Activated CD8-positive, alpha-beta T cell treated with anti-CD3 and anti-CD28 coated beads for 36 hours (primary cell): ENCODE measurements at regions not wholly inside any gene's neighbourhood (a gene's known extent, or its start where the extent isn't known, plus 50 kb on each side); places are given as distances from the start of the nearest gene placed in this dataset.
"Not testable (repeated sequence)": the region's sequence is repeated elsewhere in the genome, so short reads cannot be mapped to it uniquely, and the experiment has no call there.

ENCODE experiments used
- ATAC-seq: fragments of 200-7000 bp; cut with Tn5 transposase; one replicate; pipeline ENCODE4 v1.10.0; 2021; ENCODE audit warnings: mild to moderate bottlenecking, moderate library complexity
- CTCF ChIA-PET: fragments of 350-600 bp; sonication (Branson Sonifier 250); formaldehyde crosslinking; loops from one replicate; lab custom pipeline; 2021; ENCODE audit warnings: antibody characterized with exemption; lab: Charles Lee
- POLR2A ChIA-PET: fragments of 350-600 bp; sonication (Branson Sonifier 250); formaldehyde crosslinking; loops from one replicate; lab custom pipeline; 2021; ENCODE audit warnings: antibody characterized with exemption; lab: Charles Lee
- DNase-seq: peaks from one replicate; pipeline ENCODE4 v3.0.0-alpha.2; 2020
- H3K27ac Mint-ChIP-seq: one replicate; pipeline ENCODE4 v1.8.0; 2021; ENCODE audit warnings: mild to moderate bottlenecking, mixed read lengths
- H3K27me3 Mint-ChIP-seq: one replicate; pipeline ENCODE4 v1.8.0; 2021; ENCODE audit warnings: mixed read lengths
- H3K36me3 Mint-ChIP-seq: one replicate; pipeline ENCODE4 v1.8.0; 2021; ENCODE audit warnings: low read depth, mixed read lengths
- H3K4me1 Mint-ChIP-seq: one replicate; pipeline ENCODE4 v1.8.0; 2021; ENCODE audit warnings: low read depth, mixed read lengths
- H3K4me3 Mint-ChIP-seq: one replicate; pipeline ENCODE4 v1.8.0; 2021; ENCODE audit warnings: mild to moderate bottlenecking, moderate library complexity, mixed read lengths
- H3K9me3 Mint-ChIP-seq: one replicate; pipeline ENCODE4 v1.8.0; 2021; ENCODE audit warnings: mixed read lengths
- CTCF ChIP-seq: fragments of 200-600 bp; IDR thresholded peaks from one replicate; pipeline ENCODE4 v1.8.0; 2022; ENCODE audit warnings: antibody characterized with exemption, mild to moderate bottlenecking
- intact Hi-C: fragments of 100-400 bp; cut with micrococcal nuclease; formaldehyde crosslinking; loops from one replicate; pipeline ENCODE4 v1.10.0; 2022

DNA sequence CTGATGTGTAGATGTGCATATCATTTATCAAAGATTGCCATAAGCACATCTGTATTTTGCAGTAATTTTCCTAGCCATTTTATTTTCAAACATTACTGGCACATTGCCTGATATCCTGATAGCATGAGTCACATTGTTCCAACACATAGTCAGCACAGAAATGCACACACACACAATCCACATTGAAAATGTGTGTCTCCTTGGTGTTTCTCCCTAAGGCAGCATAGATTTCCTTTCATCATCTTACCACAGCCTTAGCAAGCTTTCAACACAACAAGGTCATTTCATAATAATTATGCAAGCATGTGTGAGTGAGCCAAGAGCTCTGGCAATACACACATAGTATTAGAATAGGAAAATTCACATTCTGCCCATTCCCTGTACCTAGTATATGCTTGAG, 245.4 kb upstream of the MEIS1 start:
- no peak overlapping the region for H3K4me3 Mint-ChIP-seq
- POLR2A ChIA-PET = no interaction called here
- intact Hi-C loops = no loop called here
- CTCF ChIA-PET = no interaction called here
- H3K27ac Mint-ChIP-seq = no peak overlapping the region
- H3K9me3 Mint-ChIP-seq = no peaks in the 10 kb centered on the region
- ATAC-seq = no peak
- H3K27me3 Mint-ChIP-seq = no peaks in the 10 kb centered on the region
- TF ChIP-seq CTCF = no peak
- no peaks in the 10 kb centered on the region for H3K4me1 Mint-ChIP-seq
- no peak for DNase-seq
- no peaks in the 10 kb centered on the region for H3K36me3 Mint-ChIP-seq

DNA sequence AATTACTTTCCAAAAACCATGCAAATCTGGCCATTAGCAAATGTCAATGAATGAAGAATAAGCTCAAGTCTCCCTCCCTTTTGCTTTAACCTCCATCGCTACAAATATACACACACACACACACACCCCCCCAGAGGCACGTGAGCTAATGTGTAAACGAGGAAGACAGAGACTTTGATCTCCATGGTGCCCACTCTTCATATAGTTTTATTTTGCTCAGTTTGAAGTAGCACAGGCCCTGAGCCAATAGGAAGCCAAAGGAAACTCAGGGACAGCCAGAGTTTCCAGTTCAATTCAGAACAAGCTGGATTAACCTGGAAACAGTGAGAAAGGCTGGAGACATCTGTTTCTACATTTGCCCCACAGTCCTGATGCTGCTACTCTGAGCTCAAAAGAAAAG, 248.4 kb upstream of the MEIS1 start:
- CTCF ChIA-PET = no interaction called here
- intact Hi-C loops = no loop called here
- ATAC-seq (no peak), DNase-seq (no peak)
- Mint-ChIP-seq H3K4me1 (no peaks in the 10 kb centered on the region), H3K27ac (no peak overlapping the region), H3K4me3 (no peak overlapping the region), H3K36me3 (no peaks in the 10 kb centered on the region), H3K27me3 (no peaks in the 10 kb centered on the region), H3K9me3 (no peaks in the 10 kb centered on the region)
- TF ChIP-seq CTCF = no peak
- POLR2A ChIA-PET = no interaction called here

- POLR2A ChIA-PET = no interaction called here
- no peaks in the 10 kb centered on the region for H3K27me3 Mint-ChIP-seq
- TF ChIP-seq CTCF = no peak
- H3K9me3 Mint-ChIP-seq = no peaks in the 10 kb centered on the region
- H3K4me1 Mint-ChIP-seq = no peaks in the 10 kb centered on the region
- DNase-seq (no peak), ATAC-seq (no peak)
- H3K27ac Mint-ChIP-seq = no peak overlapping the region
- no peaks in the 10 kb centered on the region for H3K36me3 Mint-ChIP-seq
- no peak overlapping the region for H3K4me3 Mint-ChIP-seq
- intact Hi-C loops = no loop called here
- CTCF ChIA-PET = no interaction called here
Observed at GRCh38 chr2:66185497-66186054, 249.3 kb upstream of the MEIS1 start.

DNA sequence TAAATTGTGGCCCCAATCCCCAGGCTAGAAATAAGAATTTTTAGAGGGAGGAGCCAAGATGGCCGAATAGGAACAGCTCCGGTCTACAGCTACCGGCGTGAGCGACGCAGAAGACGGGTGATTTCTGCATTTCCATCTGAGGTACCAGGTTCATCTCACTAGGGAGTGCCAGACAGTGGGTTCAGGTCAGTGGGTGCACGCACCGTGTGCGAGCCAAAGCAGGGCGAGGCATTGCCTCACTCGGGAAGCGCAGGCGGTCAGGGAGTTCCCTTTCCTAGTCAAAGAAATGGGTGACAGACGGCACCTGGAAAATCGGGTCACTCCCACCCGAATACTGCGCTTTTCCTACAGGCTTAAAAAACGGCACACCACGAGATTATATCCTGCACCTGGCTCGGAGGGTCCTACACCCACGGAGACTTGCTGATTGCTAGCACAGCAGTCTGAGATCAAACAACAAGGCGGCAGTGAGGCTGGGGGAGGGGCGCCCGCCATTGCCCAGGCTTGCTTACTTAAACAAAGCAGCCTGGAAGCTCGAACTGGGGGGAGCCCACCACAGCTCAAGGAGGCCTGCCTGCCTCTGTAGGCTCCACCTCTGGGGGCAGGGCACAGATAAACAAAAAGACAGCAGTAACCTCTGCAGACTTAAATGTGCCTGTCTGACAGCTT, 257.7 kb upstream of the MEIS1 start:
- ATAC-seq, H3K27me3 Mint-ChIP-seq, H3K36me3 Mint-ChIP-seq, intact Hi-C loops, POLR2A ChIA-PET, H3K27ac Mint-ChIP-seq, CTCF ChIA-PET, H3K4me3 Mint-ChIP-seq, DNase-seq, H3K9me3 Mint-ChIP-seq, H3K4me1 Mint-ChIP-seq: not testable (repeated sequence)

DNA sequence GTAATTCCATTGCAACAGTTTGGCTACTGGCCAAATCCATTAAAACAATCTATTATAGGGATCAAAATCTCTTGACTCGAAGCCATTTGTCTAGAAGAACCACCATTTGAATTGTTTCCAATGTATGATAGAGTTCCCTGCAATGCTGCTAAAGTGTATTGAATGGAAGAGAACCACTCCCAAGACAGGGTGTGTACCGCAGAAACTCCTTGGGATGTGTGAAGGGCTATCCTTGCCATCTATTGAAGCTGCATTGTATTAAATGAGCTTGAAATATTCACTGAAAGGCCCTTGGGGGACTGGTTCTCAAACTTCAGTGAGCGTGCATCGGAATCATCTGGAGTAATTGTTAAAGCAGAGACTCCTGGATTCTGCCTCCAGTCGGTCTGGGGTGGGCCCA, 260.4 kb upstream of the MEIS1 start:
- intact Hi-C loops = no loop called here
- Mint-ChIP-seq H3K27ac (no peak overlapping the region), H3K9me3 (no peaks in the 10 kb centered on the region), H3K4me3 (no peak overlapping the region), H3K4me1 (no peaks in the 10 kb centered on the region), H3K36me3 (no peaks in the 10 kb centered on the region), H3K27me3 (no peaks in the 10 kb centered on the region)
- no peak for DNase-seq
- ChIA-PET POLR2A (no interaction called here), CTCF (no interaction called here)
- ATAC-seq = no peak
- no peak for TF ChIP-seq CTCF
